Neural cell (in vitro differentiated cells): ENCODE measurements at regions not wholly inside any gene's neighbourhood (a gene's known extent, or its start where the extent isn't known, plus 50 kb on each side); places are given as distances from the start of the nearest gene placed in this dataset.

Experiments
- H2AFZ ChIP-seq: fragments of 200-600, 300-800 bp; sonication (generic), shearing (Covaris generic); 2 replicates; pipeline ENCODE4 v1.6.0; 2014; ENCODE audit warnings: low read depth, mild to moderate bottlenecking, antibody characterized with exemption, low read length, moderate library complexity
- H3F3A ChIP-seq: fragments of 200-600 bp; shearing (Covaris generic); 2 replicates; pipeline ENCODE4 v1.6.1; 2016; ENCODE audit warnings: mild to moderate bottlenecking, moderate library complexity, mixed read lengths, antibody characterized with exemption, low read length; ENCODE audit not compliant: insufficient read depth, poor library complexity, severe bottlenecking
- H3K27ac ChIP-seq: fragments of 200-600, 300-800 bp; sonication (generic), shearing (Covaris generic); 2 replicates; pipeline ENCODE4 v1.5.1; 2014; ENCODE audit warnings: mild to moderate bottlenecking, low read length, moderate library complexity
- H3K27me3 ChIP-seq: fragments of 300-800, 200-600 bp; sonication (generic), shearing (Covaris generic); 2 replicates; pipeline ENCODE4 v1.6.0; 2014; ENCODE audit warnings: mild to moderate bottlenecking, low read depth, low read length, moderate library complexity; ENCODE audit not compliant: insufficient read depth
- H3K36me3 ChIP-seq: fragments of 300-800, 200-600 bp; sonication (generic), shearing (Covaris generic); 2 replicates; pipeline ENCODE4 v1.5.1; 2014; ENCODE audit warnings: mild to moderate bottlenecking, antibody characterized with exemption, low read length, moderate library complexity; ENCODE audit not compliant: insufficient read depth
- H3K4me2 ChIP-seq: fragments of 300-800, 200-600 bp; sonication (generic), shearing (Covaris generic); 2 replicates; pipeline ENCODE4 v1.6.0; 2014; ENCODE audit warnings: mild to moderate bottlenecking, low read length
- H3K4me3 ChIP-seq: fragments of 300-800, 200-600 bp; sonication (generic), shearing (Covaris generic); 2 replicates; pipeline ENCODE4 v1.5.1; 2014; ENCODE audit warnings: mild to moderate bottlenecking, low read length, moderate library complexity
- H3K79me2 ChIP-seq: fragments of 200-600 bp; shearing (Covaris generic); replicated peaks from 2 replicates; pipeline ENCODE4 v1.6.0; 2014; ENCODE audit warnings: mild to moderate bottlenecking, low read length, moderate library complexity; ENCODE audit not compliant: insufficient read depth
- H3K9ac ChIP-seq: fragments of 300-800, 200-600 bp; sonication (generic), shearing (Covaris generic); 2 replicates; pipeline ENCODE4 v1.6.1; 2016; ENCODE audit warnings: mild to moderate bottlenecking, low read length, mixed read lengths
- H3K9me2 ChIP-seq: fragments of 200-600 bp; shearing (Covaris generic); 2 replicates; pipeline ENCODE4 v1.6.1; 2016; ENCODE audit warnings: mild to moderate bottlenecking, low read length, mixed read lengths; ENCODE audit not compliant: insufficient read depth
- H3K9me3 ChIP-seq: fragments of 200-600, 300-800 bp; sonication (generic), shearing (Covaris generic); 2 replicates; pipeline ENCODE4 v1.6.1; 2016; ENCODE audit warnings: mild to moderate bottlenecking, mixed run types, low read length, moderate library complexity, mixed read lengths
- H4K20me1 ChIP-seq: fragments of 200-600 bp; shearing (Covaris generic); 2 replicates; pipeline ENCODE4 v1.6.1; 2016; ENCODE audit warnings: mild to moderate bottlenecking, mixed run types; ENCODE audit not compliant: insufficient read depth
- CTCF ChIP-seq: fragments of 450-650 bp; IDR thresholded peaks from 2 replicates; pipeline ENCODE4 v1.5.1; 2014; ENCODE audit warnings: antibody characterized with exemption, mild to moderate bottlenecking, moderate library complexity; ENCODE audit not compliant: poor library complexity, severe bottlenecking
- EP300 ChIP-seq: fragments of 450-650 bp; conservative IDR thresholded peaks from 2 replicates; pipeline ENCODE4 v1.6.1; 2014; ENCODE audit warnings: antibody characterized with exemption, mild to moderate bottlenecking, moderate library complexity; ENCODE audit not compliant: poor library complexity, severe bottlenecking
- EZH2 ChIP-seq: fragments of 200-600, 300-800 bp; shearing (Covaris generic), sonication (generic); IDR thresholded peaks from 2 replicates; pipeline ENCODE4 v1.6.1; 2014; ENCODE audit warnings: antibody characterized with exemption, low read length, borderline replicate concordance, mild to moderate bottlenecking; ENCODE audit not compliant: insufficient read depth, poor library complexity, severe bottlenecking
- MXI1 ChIP-seq: fragments of 450-650 bp; conservative IDR thresholded peaks from 2 replicates; pipeline ENCODE4 v1.6.1; 2014; ENCODE audit warnings: antibody characterized with exemption, mild to moderate bottlenecking; ENCODE audit not compliant: poor library complexity, severe bottlenecking
- POLR2AphosphoS5 ChIP-seq: IDR thresholded peaks from 2 replicates; pipeline ENCODE4 v1.6.1; 2012
- RAD21 ChIP-seq: fragments of 450-650 bp; conservative IDR thresholded peaks from 2 replicates; pipeline ENCODE4 v1.6.1; 2014; ENCODE audit warnings: antibody characterized with exemption, mild to moderate bottlenecking, moderate library complexity
- REST ChIP-seq: IDR thresholded peaks from 2 replicates; pipeline ENCODE4 v1.6.1; 2012; ENCODE audit warnings: borderline replicate concordance
- SMC3 ChIP-seq: fragments of 450-650 bp; conservative IDR thresholded peaks from 2 replicates; pipeline ENCODE4 v1.6.1; 2014; ENCODE audit warnings: antibody characterized with exemption, mild to moderate bottlenecking, moderate library complexity; ENCODE audit not compliant: poor library complexity
- TAF1 ChIP-seq: IDR thresholded peaks from 2 replicates; pipeline ENCODE4 v1.6.1; 2012; ENCODE audit warnings: low read depth

GRCh38 chr14:52129721-52130120 lies 60.9 kb upstream of the NID2 start:
- H3K27me3 ChIP-seq, result no peaks in the 10 kb centered on the region
- no peaks in the 10 kb centered on the region for H3K36me3 ChIP-seq
- no peak overlapping the region for H3K4me2 ChIP-seq
- no peaks in the 10 kb centered on the region for H3F3A ChIP-seq
- no peak overlapping the region for H3K9ac ChIP-seq
- TF ChIP-seq EP300, result no peak
- no peak for TF ChIP-seq MXI1
- no peak for TF ChIP-seq CTCF
- TF ChIP-seq RAD21, result no peak
- no peak for TF ChIP-seq POLR2AphosphoS5
- no peak for TF ChIP-seq TAF1
- TF ChIP-seq EZH2, result no peak
- no peak for TF ChIP-seq SMC3
- TF ChIP-seq REST, result no peak
- H4K20me1 ChIP-seq, result no peaks in the 10 kb centered on the region
- H3K79me2 ChIP-seq, result no peaks in the 10 kb centered on the region
- no peaks in the 10 kb centered on the region for H3K9me3 ChIP-seq
- no peak overlapping the region for H2AFZ ChIP-seq
- no peaks in the 10 kb centered on the region for H3K9me2 ChIP-seq
- H3K4me3 ChIP-seq, result no peak overlapping the region
- no peak overlapping the region for H3K27ac ChIP-seq

GRCh38 chr14:52125885-52126284 lies 57.0 kb upstream of the NID2 start:
- no peak overlapping the region for H3K4me2 ChIP-seq
- no peaks in the 10 kb centered on the region for H3K9me2 ChIP-seq
- H3K4me3 ChIP-seq, result no peak overlapping the region
- H3K79me2 ChIP-seq, result no peaks in the 10 kb centered on the region
- H3K27ac ChIP-seq, result no peak overlapping the region
- no peaks in the 10 kb centered on the region for H3F3A ChIP-seq
- no peak overlapping the region for H2AFZ ChIP-seq
- no peaks in the 10 kb centered on the region for H3K9me3 ChIP-seq
- TF ChIP-seq TAF1 (no peak), CTCF (no peak), EP300 (no peak), SMC3 (no peak), POLR2AphosphoS5 (no peak), RAD21 (no peak), EZH2 (no peak), REST (no peak), MXI1 (no peak)
- no peaks in the 10 kb centered on the region for H3K27me3 ChIP-seq
- H3K36me3 ChIP-seq, result no peaks in the 10 kb centered on the region
- no peak overlapping the region for H3K9ac ChIP-seq
- H4K20me1 ChIP-seq, result no peaks in the 10 kb centered on the region
